Keratinocyte (primary cell): ENCODE measurements at regions not wholly inside any gene's neighbourhood (a gene's known extent, or its start where the extent isn't known, plus 50 kb on each side); places are given as distances from the start of the nearest gene placed in this dataset.

ENCODE experiments used
- DNase-seq: peaks from one replicate; pipeline ENCODE4 v3.0.0-alpha.2; 2011; ENCODE audit warnings: low read depth, missing footprints, low spot score
- FAIRE-seq: peaks from 2 replicates; lab custom pipeline; 2011; peaks lifted over from hg19 to GRCh38; lab: Jason Lieb, UNC
- H2AFZ ChIP-seq: 2 replicates; pipeline ENCODE4 v1.6.0; 2012; ENCODE audit warnings: low read length, control low read depth, inconsistent platforms; ENCODE audit not compliant: control insufficient read depth
- H3K27ac ChIP-seq: 2 replicates; pipeline ENCODE4 v1.5.1; 2011; ENCODE audit warnings: low read length; ENCODE audit not compliant: control insufficient read depth, insufficient read depth
- H3K27me3 ChIP-seq: 3 replicates; pipeline ENCODE4 v1.6.0; 2011; ENCODE audit warnings: low read length; ENCODE audit not compliant: control insufficient read depth, insufficient read depth; ENCODE audit errors: extremely low read depth
- H3K36me3 ChIP-seq, 2 experiments: 2 replicates in 1 of 2; 3 replicates in 1 of 2; pipeline ENCODE4 v1.5.1; 2011; ENCODE audit warnings: low read length in 2 of 2, mild to moderate bottlenecking in 1 of 2; ENCODE audit not compliant: control insufficient read depth in 2 of 2, insufficient read depth in 2 of 2; ENCODE audit errors: extremely low read depth in 1 of 2
- H3K4me1 ChIP-seq: 3 replicates; pipeline ENCODE4 v1.5.1; 2011; ENCODE audit warnings: low read length; ENCODE audit not compliant: control insufficient read depth, insufficient read depth; ENCODE audit errors: extremely low read depth
- H3K4me2 ChIP-seq: 3 replicates; pipeline ENCODE4 v1.6.0; 2011; ENCODE audit warnings: low read depth, low read length; ENCODE audit not compliant: control insufficient read depth, insufficient read depth; ENCODE audit errors: extremely low read depth
- H3K4me3 ChIP-seq, 3 experiments: fragments of 200-600 bp in 1 of 3; sonication (generic) in 1 of 3; 2 replicates in 2 of 3; 3 replicates in 1 of 3; pipeline ENCODE4 v1.5.1; 2011 to 2016; ENCODE audit warnings: low read length in 3 of 3, mild to moderate bottlenecking in 3 of 3, control low read depth in 2 of 3, inconsistent platforms in 1 of 3, low read depth in 1 of 3, mixed read lengths in 1 of 3, mixed run types in 1 of 3, moderate library complexity in 1 of 3; ENCODE audit not compliant: control insufficient read depth in 2 of 3, insufficient read depth in 2 of 3; ENCODE audit errors: extremely low read depth in 1 of 3
- H3K79me2 ChIP-seq: 2 replicates; pipeline ENCODE4 v1.6.0; 2012; ENCODE audit warnings: low read length; ENCODE audit not compliant: control insufficient read depth, insufficient read depth
- H3K9ac ChIP-seq: 3 replicates; pipeline ENCODE4 v1.6.0; 2011; ENCODE audit warnings: low read length; ENCODE audit not compliant: control insufficient read depth, insufficient read depth; ENCODE audit errors: extremely low read depth
- H3K9me1 ChIP-seq: 3 replicates; pipeline ENCODE4 v1.6.0; 2011; ENCODE audit warnings: low read length; ENCODE audit not compliant: control insufficient read depth, insufficient read depth; ENCODE audit errors: extremely low read depth
- H3K9me3 ChIP-seq: 2 replicates; pipeline ENCODE4 v1.5.1; 2012; ENCODE audit warnings: low read depth, low read length; ENCODE audit not compliant: control insufficient read depth
- H4K20me1 ChIP-seq: 3 replicates; pipeline ENCODE4 v1.6.0; 2011; ENCODE audit warnings: low read length; ENCODE audit not compliant: control insufficient read depth, insufficient read depth; ENCODE audit errors: extremely low read depth
- CTCF ChIP-seq, 3 experiments: IDR thresholded peaks in 1 of 3; conservative IDR thresholded peaks in 1 of 3; optimal IDR thresholded peaks in 1 of 3; 2 replicates in 2 of 3; 3 replicates in 1 of 3; pipeline versions ENCODE3 to v1.5.1; 2011; ENCODE audit warnings: low read length in 3 of 3, mild to moderate bottlenecking in 3 of 3, moderate library complexity in 2 of 3, control low read depth in 1 of 3, inconsistent platforms in 1 of 3; ENCODE audit not compliant: insufficient read depth in 2 of 3; ENCODE audit errors: extremely low read depth in 1 of 3
- EZH2 ChIP-seq: IDR thresholded peaks from one replicate; pipeline ENCODE4 v1.6.1; 2012; ENCODE audit warnings: inconsistent platforms, mild to moderate bottlenecking, low read length, moderate library complexity
- dilution Hi-C: fragments of 300-500 bp; cut with MboI; formaldehyde crosslinking; loops from one replicate; pipeline ENCODE4 v1.7.0; 2020; ENCODE audit warnings: low sequenced_read_pairs; ENCODE audit not compliant: extremely low pct_ligation_motif_present

GRCh38 chr11:131135611-131136010 lies 219.3 kb upstream of the SNX19 start:
- no peak overlapping the region for H3K4me2 ChIP-seq
- no peaks in the 10 kb centered on the region for H4K20me1 ChIP-seq
- H3K27me3 ChIP-seq = peaks cover 2% of the 10 kb centered on the region
- H2AFZ ChIP-seq = no peak overlapping the region
- no peaks in the 10 kb centered on the region for H3K9me1 ChIP-seq
- FAIRE-seq (no peak), DNase-seq (no peak)
- no peak overlapping the region for H3K9ac ChIP-seq
- no peak overlapping the region for H3K4me3 ChIP-seq
- no peaks in the 10 kb centered on the region for H3K9me3 ChIP-seq
- no peaks in the 10 kb centered on the region for H3K79me2 ChIP-seq
- dilution Hi-C loops = no loop called here
- no peak overlapping the region for H3K27ac ChIP-seq
- no peaks in the 10 kb centered on the region for H3K36me3 ChIP-seq
- peaks cover 7% of the 10 kb centered on the region for H3K4me1 ChIP-seq
- no peak for TF ChIP-seq CTCF (optimal IDR thresholded peaks at IDR 0.05 in 1 of 3, IDR thresholded peaks at IDR 0.05 in 1 of 3, conservative IDR thresholded peaks at IDR 0.05 in 1 of 3; ENCODE audit: extremely low read depth in 1 of 3, insufficient read depth in 2 of 3, low read length in 3 of 3)

- Histone ChIP-seq H3K27me3 (peaks cover 2% of the 10 kb centered on the region), H2AFZ (no peak overlapping the region), H4K20me1 (no peaks in the 10 kb centered on the region), H3K4me2 (no peak overlapping the region), H3K9me3 (no peaks in the 10 kb centered on the region), H3K4me3 (no peak overlapping the region), H3K36me3 (no peaks in the 10 kb centered on the region), H3K79me2 (no peaks in the 10 kb centered on the region), H3K9me1 (no peaks in the 10 kb centered on the region), H3K9ac (no peak overlapping the region), H3K27ac (no peak overlapping the region), H3K4me1 (peaks cover 7% of the 10 kb centered on the region)
- FAIRE-seq = no peak
- dilution Hi-C loops = no loop called here
- no peak for DNase-seq
- TF ChIP-seq CTCF (optimal IDR thresholded peaks at IDR 0.05 in 1 of 3, IDR thresholded peaks at IDR 0.05 in 1 of 3, conservative IDR thresholded peaks at IDR 0.05 in 1 of 3; ENCODE audit: extremely low read depth in 1 of 3, insufficient read depth in 2 of 3, low read length in 3 of 3) (no peak), EZH2 (no peak)
Measured at GRCh38 chr11:131136486-131136885, 220.2 kb upstream of the SNX19 start.
